Esophagus squamous epithelium (tissue), 5 donors: ENCODE measurements at regions not wholly inside any gene's neighbourhood (a gene's known extent, or its start where the extent isn't known, plus 50 kb on each side); places are given as distances from the start of the nearest gene placed in this dataset.

Experiments
- DNase-seq: peaks from one replicate; lab custom pipeline; 2025; lab: John Stamatoyannopoulos, UW
- H3K27ac ChIP-seq, 4 donors: fragments of 200-600 bp; sonication (generic); one replicate each; pipeline ENCODE4 v1.5.1; 2016 to 2019; ENCODE audit warnings: mild to moderate bottlenecking in 1 of 4
- H3K27me3 ChIP-seq, 4 donors: fragments of 200-600 bp; sonication (generic); 1 replicate in 3 of 4; 2 replicates in 1 of 4; pipeline versions ENCODE4 v1.5.1 to v1.6.0; 2017 to 2021; ENCODE audit warnings: antibody characterized with exemption in 1 of 4
- H3K36me3 ChIP-seq, 3 donors: fragments of 200-600 bp; sonication (generic); one replicate each; pipeline ENCODE4 v1.5.1; 2016 to 2019
- H3K4me1 ChIP-seq, 3 donors: fragments of 200-600 bp; sonication (generic); one replicate each; pipeline ENCODE4 v1.5.1; 2017 to 2019
- H3K4me3 ChIP-seq, 4 donors: fragments of 200-600 bp; sonication (generic); 1 replicate in 3 of 4; 2 replicates in 1 of 4; pipeline ENCODE4 v1.5.1; 2016 to 2019; ENCODE audit warnings: mild to moderate bottlenecking in 2 of 4, moderate library complexity in 1 of 4
- H3K9me3 ChIP-seq, 3 donors: fragments of 200-600 bp; sonication (generic); one replicate each; pipeline ENCODE4 v1.5.1; 2016 to 2019
- POLR2A ChIP-seq, 4 donors: fragments of 450-650 bp; IDR thresholded peaks; one replicate each; pipeline ENCODE4 v1.6.1; 2017; ENCODE audit warnings: antibody characterized with exemption in 4 of 4, mild to moderate bottlenecking in 4 of 4, moderate library complexity in 3 of 4
- WGBS, 2 donors: methylation state at CpG; one replicate each; pipeline ENCODE4 v1.1.5; 2018; 5-methylcytosine and 5-hydroxymethylcytosine counted together
- intact Hi-C: fragments of 100-400 bp; cut with DNase I; formaldehyde crosslinking; loops from one replicate; pipeline ENCODE4 v1.15.0; 2022
- TF ChIP-seq, protein P1 (sequence below), 6 experiments: fragments of 450-650 bp in 4 of 6; fragments of 200-600 bp in 2 of 6; sonication (generic) in 2 of 6; IDR thresholded peaks; one replicate each; pipeline ENCODE4 v1.5.1; 2016 to 2019; ENCODE audit warnings: antibody characterized with exemption in 6 of 6, mild to moderate bottlenecking in 4 of 6, moderate library complexity in 4 of 6
- donor health status: DM: yes; HTN: yes; CAD: no.

DNA sequence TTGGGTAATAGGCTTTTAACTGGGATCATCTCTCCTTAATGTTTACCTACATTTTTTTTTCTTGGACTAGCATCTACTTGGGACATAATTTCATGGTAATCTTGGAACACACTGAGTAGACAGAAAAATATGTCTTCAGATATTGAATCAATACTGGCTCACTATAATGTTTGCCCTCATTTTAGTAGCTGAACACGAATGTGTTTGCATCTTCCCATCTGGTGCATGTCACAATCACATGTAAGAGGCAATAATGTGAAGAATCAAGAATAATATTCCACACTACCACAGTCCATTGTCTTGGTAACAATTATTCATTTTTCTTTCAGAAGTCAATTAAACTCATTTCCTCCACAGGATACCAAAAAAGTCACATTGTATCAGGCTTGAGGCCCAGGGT, 382.7 kb upstream of the CDH10 start:
- intact Hi-C loops: no loop called here
- H3K9me3 ChIP-seq: peaks cover 0 to 3% (median 0%) of the 10 kb centered on the region in 3 donors
- no peak overlapping the region for H3K4me3 ChIP-seq
- no peaks in the 10 kb centered on the region for H3K4me1 ChIP-seq
- H3K36me3 ChIP-seq: no peaks in the 10 kb centered on the region
- TF ChIP-seq, protein P1, sequence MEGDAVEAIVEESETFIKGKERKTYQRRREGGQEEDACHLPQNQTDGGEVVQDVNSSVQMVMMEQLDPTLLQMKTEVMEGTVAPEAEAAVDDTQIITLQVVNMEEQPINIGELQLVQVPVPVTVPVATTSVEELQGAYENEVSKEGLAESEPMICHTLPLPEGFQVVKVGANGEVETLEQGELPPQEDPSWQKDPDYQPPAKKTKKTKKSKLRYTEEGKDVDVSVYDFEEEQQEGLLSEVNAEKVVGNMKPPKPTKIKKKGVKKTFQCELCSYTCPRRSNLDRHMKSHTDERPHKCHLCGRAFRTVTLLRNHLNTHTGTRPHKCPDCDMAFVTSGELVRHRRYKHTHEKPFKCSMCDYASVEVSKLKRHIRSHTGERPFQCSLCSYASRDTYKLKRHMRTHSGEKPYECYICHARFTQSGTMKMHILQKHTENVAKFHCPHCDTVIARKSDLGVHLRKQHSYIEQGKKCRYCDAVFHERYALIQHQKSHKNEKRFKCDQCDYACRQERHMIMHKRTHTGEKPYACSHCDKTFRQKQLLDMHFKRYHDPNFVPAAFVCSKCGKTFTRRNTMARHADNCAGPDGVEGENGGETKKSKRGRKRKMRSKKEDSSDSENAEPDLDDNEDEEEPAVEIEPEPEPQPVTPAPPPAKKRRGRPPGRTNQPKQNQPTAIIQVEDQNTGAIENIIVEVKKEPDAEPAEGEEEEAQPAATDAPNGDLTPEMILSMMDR (IDR thresholded peaks at IDR 0.05): no peak
- no peak for TF ChIP-seq POLR2A (IDR thresholded peaks at IDR 0.05)
- no peak for DNase-seq
- 39 to 41% methylated on average over 1 of the region's 1 CpG for WGBS, 2 donors
- H3K27me3 ChIP-seq: no peaks in the 10 kb centered on the region
- H3K27ac ChIP-seq: no peak overlapping the region

DNA sequence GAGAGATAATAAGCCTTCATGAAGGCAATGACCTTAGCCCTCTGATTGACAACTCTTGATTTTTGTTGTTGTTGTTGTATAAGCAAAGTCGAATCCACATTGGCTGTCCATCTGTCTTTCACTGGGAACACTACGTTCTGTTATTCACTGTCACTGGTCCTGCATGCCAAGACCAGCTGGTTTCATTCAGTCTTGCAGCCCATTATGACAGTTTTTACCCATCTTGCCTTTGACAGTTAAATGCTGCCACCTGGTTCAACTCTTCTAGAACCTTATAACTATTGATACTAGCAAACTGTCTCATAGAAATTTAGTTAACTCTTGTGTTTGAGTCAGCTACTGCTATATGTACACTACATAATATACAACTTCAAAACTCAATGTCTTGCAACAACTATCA, 382.3 kb upstream of the CDH10 start:
- Histone ChIP-seq H3K36me3 (no peaks in the 10 kb centered on the region), H3K4me1 (no peaks in the 10 kb centered on the region), H3K9me3 (peaks cover 0 to 3% (median 0%) of the 10 kb centered on the region in 3 donors), H3K4me3 (no peak overlapping the region), H3K27ac (no peak overlapping the region), H3K27me3 (no peaks in the 10 kb centered on the region)
- intact Hi-C loops: no loop called here
- TF ChIP-seq, protein P1 (IDR thresholded peaks at IDR 0.05): no peak
- no peak for TF ChIP-seq POLR2A (IDR thresholded peaks at IDR 0.05)
- 29 to 47% methylated on average over 2 of the region's 2 CpGs for WGBS, 2 donors
- DNase-seq: no peak

DNA sequence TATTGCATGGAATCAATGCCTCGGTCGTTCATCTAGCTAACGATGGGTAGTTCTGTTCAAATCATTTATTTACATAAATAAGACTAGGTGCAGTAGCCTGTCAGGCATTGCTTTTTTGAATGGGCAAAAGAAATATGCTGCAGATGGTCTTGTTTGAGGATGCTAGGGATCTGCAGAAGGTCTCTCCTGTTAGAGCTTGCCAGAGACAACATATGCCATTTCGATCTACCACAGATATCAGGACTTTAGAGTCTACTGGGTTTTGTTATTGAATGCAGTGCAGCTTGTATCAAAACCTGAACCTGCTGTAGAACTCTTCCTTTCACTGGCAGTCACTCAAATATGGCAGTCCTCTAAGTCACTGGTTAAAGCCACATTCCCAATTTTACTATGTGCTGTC, 381.1 kb upstream of the CDH10 start:
- Histone ChIP-seq H3K9me3 (peaks cover 0 to 3% (median 0%) of the 10 kb centered on the region in 3 donors), H3K36me3 (no peaks in the 10 kb centered on the region), H3K27me3 (no peaks in the 10 kb centered on the region), H3K4me3 (no peak overlapping the region), H3K27ac (no peak overlapping the region), H3K4me1 (no peaks in the 10 kb centered on the region)
- DNase-seq: no peak
- intact Hi-C loops: no loop called here
- WGBS, 2 donors: 76 to 79% methylated on average over 4 of the region's 4 CpGs
- TF ChIP-seq, protein P1 (IDR thresholded peaks at IDR 0.05): no peak
- TF ChIP-seq POLR2A (IDR thresholded peaks at IDR 0.05): no peak

DNA sequence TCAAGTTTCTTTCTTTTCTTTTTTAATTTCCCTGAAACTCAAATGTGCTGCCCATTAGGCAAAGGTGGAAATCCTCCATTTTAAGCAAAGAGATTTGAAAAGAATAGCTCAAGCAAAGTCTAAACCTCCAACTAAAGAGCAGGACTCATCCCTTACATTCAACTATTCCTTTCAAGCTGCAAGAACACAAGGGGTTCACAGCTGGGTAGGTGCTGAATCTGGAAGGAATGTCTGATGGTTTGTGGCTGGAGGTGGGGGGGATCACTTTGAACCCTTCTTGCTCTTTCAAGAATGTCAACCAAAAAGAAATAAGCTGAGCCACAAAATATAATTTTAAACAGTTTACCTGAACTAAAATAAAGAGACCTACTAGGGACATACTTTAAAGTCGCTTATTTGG, 375.7 kb upstream of the CDH10 start:
- no peak for DNase-seq
- Histone ChIP-seq H3K4me1 (no peaks in the 10 kb centered on the region), H3K4me3 (no peak overlapping the region), H3K27me3 (no peaks in the 10 kb centered on the region), H3K36me3 (no peaks in the 10 kb centered on the region), H3K27ac (no peak overlapping the region), H3K9me3 (no peaks in the 10 kb centered on the region)
- TF ChIP-seq, protein P1 (IDR thresholded peaks at IDR 0.05): no peak
- TF ChIP-seq POLR2A (IDR thresholded peaks at IDR 0.05): no peak
- 56 to 69% methylated on average over 1 of the region's 1 CpG for WGBS, 2 donors
- intact Hi-C loops: no loop called here

DNA sequence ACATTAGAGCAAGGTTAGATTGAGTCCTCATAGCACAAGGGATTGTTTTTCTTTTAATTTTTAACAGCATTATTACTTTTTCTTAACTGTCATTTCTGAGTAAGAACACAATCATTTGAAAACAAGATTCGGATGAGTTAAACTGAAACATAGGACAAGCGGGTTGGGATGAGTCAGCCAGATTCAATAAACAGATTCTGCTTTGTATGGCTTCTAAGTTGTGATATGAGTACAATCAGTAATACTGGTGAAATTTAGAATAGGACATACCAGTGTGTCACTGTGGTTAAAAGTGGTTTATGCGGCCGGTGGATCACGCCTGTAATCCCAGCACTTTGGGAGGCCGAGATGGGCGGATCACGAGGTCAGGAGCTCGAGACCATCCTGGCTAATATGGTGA, 364.3 kb upstream of the CDH10 start:
- intact Hi-C loops: no loop called here
- TF ChIP-seq, protein P1 (IDR thresholded peaks at IDR 0.05): no peak
- no peak for TF ChIP-seq POLR2A (IDR thresholded peaks at IDR 0.05)
- Histone ChIP-seq H3K27ac (no peak overlapping the region), H3K4me1 (no peaks in the 10 kb centered on the region), H3K4me3 (no peak overlapping the region), H3K9me3 (no peaks in the 10 kb centered on the region), H3K27me3 (no peaks in the 10 kb centered on the region), H3K36me3 (no peaks in the 10 kb centered on the region)
- WGBS, 2 donors: 84 to 86% methylated on average over 9 of the region's 9 CpGs
- DNase-seq: no peak
